Colonic mucosa (tissue), 4 donors: ENCODE measurements at regions not wholly inside any gene's neighbourhood (a gene's known extent, or its start where the extent isn't known, plus 50 kb on each side); places are given as distances from the start of the nearest gene placed in this dataset.

Experiments used
- DNase-seq: peaks from one replicate; pipeline ENCODE4 v3.0.0-alpha.2; 2020
- H3K27ac ChIP-seq: fragments of 200-600 bp; one replicate; pipeline ENCODE4 v1.8.0; 2021
- H3K27me3 ChIP-seq: fragments of 200-600 bp; one replicate; pipeline ENCODE4 v1.8.0; 2021
- H3K36me3 ChIP-seq: fragments of 200-600 bp; one replicate; pipeline ENCODE4 v1.8.0; 2021
- H3K4me1 ChIP-seq: fragments of 200-600 bp; one replicate; pipeline ENCODE4 v1.8.0; 2021; ENCODE audit warnings: mild to moderate bottlenecking
- H3K4me3 ChIP-seq: fragments of 200-600 bp; one replicate; pipeline ENCODE4 v1.8.0; 2021
- H3K9ac ChIP-seq, 2 donors: one replicate each; pipeline ENCODE4 v1.7.0; 2013; ENCODE audit warnings: control low read depth in 2 of 2, low read depth in 2 of 2, low read length in 2 of 2
- H3K9me3 ChIP-seq: fragments of 200-600 bp; one replicate; pipeline ENCODE4 v1.8.0; 2021
- CTCF ChIP-seq: fragments of 200-600 bp; IDR thresholded peaks from one replicate; pipeline ENCODE4 v1.8.0; 2022; ENCODE audit warnings: antibody characterized with exemption, mild to moderate bottlenecking
- intact Hi-C: fragments of 100-400 bp; cut with DNase I; formaldehyde crosslinking; loops from one replicate; pipeline ENCODE4 v1.14.1; 2022
- donor health status: healthy.
- donor health status: DM: no; HTN: no; CAD: no.
- donor health status: DM: no; HTN: no; CAD: no.

DNA sequence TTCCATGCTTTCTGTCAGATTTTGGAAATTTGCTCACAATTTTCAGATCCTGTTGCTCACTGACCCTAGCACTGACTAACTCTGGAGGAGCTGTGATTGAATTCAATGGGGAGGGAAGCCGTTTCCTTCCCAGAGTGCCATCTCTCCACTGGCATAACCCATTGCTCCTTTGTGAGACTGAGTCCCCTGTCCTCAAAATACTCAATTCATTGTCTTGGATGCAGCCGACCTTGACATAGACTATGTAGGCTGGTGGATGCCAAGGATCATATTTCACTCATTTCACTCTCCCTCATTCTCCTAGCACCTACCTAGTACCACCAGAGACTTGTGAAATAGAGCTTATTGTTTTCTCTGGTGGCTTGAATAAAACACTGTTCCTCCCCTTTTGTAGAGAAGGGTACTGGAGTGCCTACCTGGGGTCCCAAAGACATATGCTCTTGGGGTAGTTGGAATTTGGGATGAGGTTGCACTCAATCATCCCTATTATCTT, 511.3 kb upstream of the ZMIZ1 start:
- intact Hi-C loops: no loop called here
- no peak overlapping the region for H3K27ac ChIP-seq
- no peaks in the 10 kb centered on the region for H3K4me1 ChIP-seq
- H3K4me3 ChIP-seq: no peak overlapping the region
- H3K36me3 ChIP-seq: no peaks in the 10 kb centered on the region
- no peak for TF ChIP-seq CTCF
- H3K9ac ChIP-seq: no peak overlapping the region
- no peaks in the 10 kb centered on the region for H3K9me3 ChIP-seq
- DNase-seq: no peak
- H3K27me3 ChIP-seq: no peaks in the 10 kb centered on the region

DNA sequence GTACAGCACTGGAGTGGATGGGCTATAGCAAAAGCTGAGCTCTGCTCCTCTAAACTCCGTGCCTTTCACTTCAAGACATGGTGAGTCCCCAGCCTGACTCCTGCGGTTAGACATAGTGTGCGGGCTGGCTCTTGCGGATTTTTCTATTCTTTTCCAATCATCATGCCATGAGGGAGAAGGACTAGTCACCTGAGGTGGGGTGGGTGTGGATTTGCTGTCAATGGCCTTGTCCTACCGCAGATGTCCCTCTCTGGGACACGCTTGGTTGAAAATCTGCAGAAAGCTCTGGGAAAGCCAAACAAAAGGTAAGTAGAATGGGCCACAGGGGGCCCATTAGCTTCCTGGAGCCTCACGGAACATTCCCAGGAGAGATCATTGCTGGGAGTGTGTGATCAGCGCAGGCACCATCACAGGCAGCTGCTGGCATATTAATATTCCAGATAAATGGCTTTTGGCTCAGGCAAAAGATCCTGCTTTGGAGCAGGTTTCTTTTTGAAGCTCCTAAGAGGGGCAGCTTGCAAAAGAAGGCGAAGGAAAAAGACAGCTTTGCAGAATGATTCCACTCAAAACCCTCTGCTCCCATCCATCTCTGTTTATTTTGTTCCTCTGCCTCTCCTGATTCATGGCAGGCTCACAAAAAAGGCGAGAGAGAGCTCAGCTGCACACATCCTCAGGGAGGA, 509.0 kb upstream of the ZMIZ1 start:
- H3K36me3 ChIP-seq: no peaks in the 10 kb centered on the region
- H3K27me3 ChIP-seq: no peaks in the 10 kb centered on the region
- TF ChIP-seq CTCF: no peak
- intact Hi-C loops: no loop called here
- H3K4me1 ChIP-seq: no peaks in the 10 kb centered on the region
- no peaks in the 10 kb centered on the region for H3K9me3 ChIP-seq
- no peak overlapping the region for H3K27ac ChIP-seq
- no peak for DNase-seq
- no peak overlapping the region for H3K9ac ChIP-seq
- H3K4me3 ChIP-seq: no peak overlapping the region

DNA sequence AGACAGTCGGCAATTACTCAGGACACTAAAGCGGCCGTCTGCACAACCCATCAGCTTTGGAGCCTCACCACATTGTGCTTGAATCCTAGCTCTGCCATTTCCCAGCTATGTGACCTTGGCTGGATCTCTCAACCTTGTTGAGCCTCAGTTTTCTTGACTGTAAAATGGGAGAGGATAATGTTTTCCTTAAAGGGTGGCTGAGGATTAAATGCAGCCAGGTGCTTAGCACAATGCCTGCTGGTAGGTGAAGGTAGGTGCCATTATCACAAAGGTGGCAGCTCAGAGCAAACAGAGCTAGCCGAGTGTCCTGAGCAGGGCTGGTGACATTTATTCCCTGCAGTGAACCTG, 508.5 kb upstream of the ZMIZ1 start:
- no peak for DNase-seq
- intact Hi-C loops: no loop called here
- H3K9ac ChIP-seq: no peak overlapping the region
- no peak for TF ChIP-seq CTCF
- no peaks in the 10 kb centered on the region for H3K27me3 ChIP-seq
- no peak overlapping the region for H3K4me3 ChIP-seq
- no peaks in the 10 kb centered on the region for H3K36me3 ChIP-seq
- no peaks in the 10 kb centered on the region for H3K4me1 ChIP-seq
- H3K9me3 ChIP-seq: no peaks in the 10 kb centered on the region
- no peak overlapping the region for H3K27ac ChIP-seq

DNA sequence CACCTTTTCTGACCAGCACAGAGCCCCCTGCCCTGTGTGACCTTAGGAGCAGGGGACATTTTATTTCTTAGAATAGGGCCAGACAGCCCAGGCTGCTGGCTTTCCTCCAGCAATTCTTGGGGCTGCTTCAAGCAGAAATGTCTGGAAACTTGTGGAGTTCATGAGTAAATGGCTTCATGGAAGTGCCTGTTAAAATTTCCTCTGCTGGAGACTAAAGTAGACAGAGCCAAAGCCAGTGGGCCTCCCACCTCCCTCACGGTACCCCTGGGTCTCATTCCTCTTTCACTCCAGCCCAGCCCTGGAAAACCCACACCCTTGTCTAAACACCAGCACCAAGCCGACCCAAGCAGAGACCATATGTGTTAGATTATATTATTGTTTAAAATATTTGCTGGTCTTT, 505.5 kb upstream of the ZMIZ1 start:
- Histone ChIP-seq H3K4me1 (no peaks in the 10 kb centered on the region), H3K4me3 (no peak overlapping the region), H3K27me3 (no peaks in the 10 kb centered on the region), H3K36me3 (no peaks in the 10 kb centered on the region), H3K9ac (no peak overlapping the region), H3K9me3 (no peaks in the 10 kb centered on the region), H3K27ac (no peak overlapping the region)
- intact Hi-C loops: no loop called here
- TF ChIP-seq CTCF: no peak
- no peak for DNase-seq

DNA sequence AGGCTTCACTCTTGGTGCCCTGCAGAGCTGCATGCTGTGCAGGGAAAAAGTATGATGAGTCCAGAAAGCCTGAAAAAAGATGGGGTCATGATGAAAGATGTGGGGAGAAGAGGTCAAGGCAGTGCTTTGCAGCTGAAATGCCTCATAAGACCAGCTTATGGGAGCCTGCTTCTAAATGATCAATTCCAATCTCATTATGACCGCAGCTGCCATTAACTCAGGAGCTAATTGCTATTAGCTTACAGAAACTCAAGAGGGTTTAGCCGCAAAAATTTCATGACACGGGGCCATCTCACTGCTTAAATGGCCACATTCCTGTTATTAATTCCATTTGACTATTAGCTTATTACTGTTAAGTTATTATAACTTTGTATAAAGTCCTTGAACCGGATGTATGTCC, 502.9 kb upstream of the ZMIZ1 start:
- H3K36me3 ChIP-seq: no peaks in the 10 kb centered on the region
- H3K27me3 ChIP-seq: no peaks in the 10 kb centered on the region
- no peak overlapping the region for H3K27ac ChIP-seq
- H3K4me3 ChIP-seq: no peak overlapping the region
- H3K9ac ChIP-seq: no peak overlapping the region
- no peaks in the 10 kb centered on the region for H3K4me1 ChIP-seq
- intact Hi-C loops: no loop called here
- H3K9me3 ChIP-seq: no peaks in the 10 kb centered on the region
- no peak for DNase-seq
- TF ChIP-seq CTCF: no peak
